Uterus (tissue), 3 donors: ENCODE measurements at regions not wholly inside any gene's neighbourhood (a gene's known extent, or its start where the extent isn't known, plus 50 kb on each side); places are given as distances from the start of the nearest gene placed in this dataset.

ENCODE experiments used
- DNase-seq, 2 donors: peaks; one replicate each; pipeline ENCODE4 v3.0.0-alpha.2; 2019 to 2020
- H3K27ac ChIP-seq, 2 donors: fragments of 200-600 bp; sonication (generic); 1 replicate in 1 of 2; 2 replicates in 1 of 2; pipeline ENCODE4 v1.5.1; 2016 to 2018
- H3K27me3 ChIP-seq, 2 donors: fragments of 200-600 bp; sonication (generic); one replicate each; pipeline ENCODE4 v1.5.1; 2018 to 2019; ENCODE audit warnings: control low read depth in 1 of 2
- H3K36me3 ChIP-seq, 2 donors: fragments of 200-600 bp; sonication (generic); one replicate each; pipeline ENCODE4 v1.5.1; 2019; ENCODE audit warnings: control low read depth in 1 of 2
- H3K4me1 ChIP-seq, 2 donors: fragments of 200-600 bp; sonication (generic); one replicate each; pipeline ENCODE4 v1.5.1; 2018 to 2019; ENCODE audit warnings: control low read depth in 1 of 2
- H3K4me3 ChIP-seq, 2 donors: fragments of 200-600 bp; sonication (generic); 1 replicate in 1 of 2; 2 replicates in 1 of 2; pipeline ENCODE4 v1.5.1; 2018 to 2019; ENCODE audit warnings: mild to moderate bottlenecking in 1 of 2
- H3K9me3 ChIP-seq, 2 donors: fragments of 200-600 bp; sonication (generic); one replicate each; pipeline ENCODE4 v1.5.1; 2019; ENCODE audit warnings: control low read depth in 1 of 2
- POLR2A ChIP-seq, 2 donors: fragments of 450-650 bp; IDR thresholded peaks; one replicate each; pipeline ENCODE4 v1.6.1; 2016; ENCODE audit warnings: antibody characterized with exemption in 2 of 2, mild to moderate bottlenecking in 1 of 2, moderate library complexity in 1 of 2
- intact Hi-C: fragments of 100-400 bp; cut with DNase I; formaldehyde crosslinking; loops from one replicate; pipeline ENCODE4 v1.15.1; 2023; ENCODE audit warnings: low total_unique reads
- TF ChIP-seq, protein P1 (sequence below), 4 experiments: fragments of 200-600 bp in 2 of 4; fragments of 450-650 bp in 2 of 4; sonication (generic) in 2 of 4; IDR thresholded peaks; one replicate each; pipeline ENCODE4 v1.5.1; 2016 to 2019; ENCODE audit warnings: antibody characterized with exemption in 4 of 4, mild to moderate bottlenecking in 2 of 4, moderate library complexity in 1 of 4
- donor health status: DM: yes; HTN: yes; CAD: no.

GRCh38 chr20:2210646-2211552, 84.9 kb upstream of the TGM3 start:
- Histone ChIP-seq H3K27me3 (no peaks in the 10 kb centered on the region), H3K4me1 (peaks cover 0 to 8% of the 10 kb centered on the region in 2 donors), H3K27ac (no peak overlapping the region), H3K9me3 (no peaks in the 10 kb centered on the region), H3K4me3 (no peak overlapping the region), H3K36me3 (no peaks in the 10 kb centered on the region)
- no peak for DNase-seq
- TF ChIP-seq, protein P1, sequence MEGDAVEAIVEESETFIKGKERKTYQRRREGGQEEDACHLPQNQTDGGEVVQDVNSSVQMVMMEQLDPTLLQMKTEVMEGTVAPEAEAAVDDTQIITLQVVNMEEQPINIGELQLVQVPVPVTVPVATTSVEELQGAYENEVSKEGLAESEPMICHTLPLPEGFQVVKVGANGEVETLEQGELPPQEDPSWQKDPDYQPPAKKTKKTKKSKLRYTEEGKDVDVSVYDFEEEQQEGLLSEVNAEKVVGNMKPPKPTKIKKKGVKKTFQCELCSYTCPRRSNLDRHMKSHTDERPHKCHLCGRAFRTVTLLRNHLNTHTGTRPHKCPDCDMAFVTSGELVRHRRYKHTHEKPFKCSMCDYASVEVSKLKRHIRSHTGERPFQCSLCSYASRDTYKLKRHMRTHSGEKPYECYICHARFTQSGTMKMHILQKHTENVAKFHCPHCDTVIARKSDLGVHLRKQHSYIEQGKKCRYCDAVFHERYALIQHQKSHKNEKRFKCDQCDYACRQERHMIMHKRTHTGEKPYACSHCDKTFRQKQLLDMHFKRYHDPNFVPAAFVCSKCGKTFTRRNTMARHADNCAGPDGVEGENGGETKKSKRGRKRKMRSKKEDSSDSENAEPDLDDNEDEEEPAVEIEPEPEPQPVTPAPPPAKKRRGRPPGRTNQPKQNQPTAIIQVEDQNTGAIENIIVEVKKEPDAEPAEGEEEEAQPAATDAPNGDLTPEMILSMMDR (IDR thresholded peaks at IDR 0.05), result no peak
- TF ChIP-seq POLR2A (IDR thresholded peaks at IDR 0.05), result no peak
- intact Hi-C loops, result no loop called here

- intact Hi-C loops, result no loop called here
Observed at GRCh38 chr20:2212456-2213015, 83.3 kb upstream of the TGM3 start.

GRCh38 chr20:2213401-2213800, 82.4 kb upstream of the TGM3 start:
- Histone ChIP-seq H3K27me3 (no peaks in the 10 kb centered on the region), H3K36me3 (no peaks in the 10 kb centered on the region), H3K4me1 (no peaks in the 10 kb centered on the region), H3K27ac (no peak overlapping the region), H3K4me3 (no peak overlapping the region), H3K9me3 (no peaks in the 10 kb centered on the region)
- no peak for DNase-seq
- TF ChIP-seq, protein P1 (IDR thresholded peaks at IDR 0.05), result no peak
- TF ChIP-seq POLR2A (IDR thresholded peaks at IDR 0.05), result no peak
- intact Hi-C loops, result no loop called here

More at GRCh38 chr20:2212456-2213015, 83.3 kb upstream of the TGM3 start:
- TF ChIP-seq, protein P1 (IDR thresholded peaks at IDR 0.05), result no peak
- no peak for TF ChIP-seq POLR2A (IDR thresholded peaks at IDR 0.05)
- H3K4me3 ChIP-seq, result no peak overlapping the region
- H3K9me3 ChIP-seq, result no peaks in the 10 kb centered on the region
- H3K27ac ChIP-seq, result no peak overlapping the region
- H3K4me1 ChIP-seq, result no peaks in the 10 kb centered on the region
- DNase-seq, result no peak
- no peaks in the 10 kb centered on the region for H3K36me3 ChIP-seq
- H3K27me3 ChIP-seq, result no peaks in the 10 kb centered on the region

DNA sequence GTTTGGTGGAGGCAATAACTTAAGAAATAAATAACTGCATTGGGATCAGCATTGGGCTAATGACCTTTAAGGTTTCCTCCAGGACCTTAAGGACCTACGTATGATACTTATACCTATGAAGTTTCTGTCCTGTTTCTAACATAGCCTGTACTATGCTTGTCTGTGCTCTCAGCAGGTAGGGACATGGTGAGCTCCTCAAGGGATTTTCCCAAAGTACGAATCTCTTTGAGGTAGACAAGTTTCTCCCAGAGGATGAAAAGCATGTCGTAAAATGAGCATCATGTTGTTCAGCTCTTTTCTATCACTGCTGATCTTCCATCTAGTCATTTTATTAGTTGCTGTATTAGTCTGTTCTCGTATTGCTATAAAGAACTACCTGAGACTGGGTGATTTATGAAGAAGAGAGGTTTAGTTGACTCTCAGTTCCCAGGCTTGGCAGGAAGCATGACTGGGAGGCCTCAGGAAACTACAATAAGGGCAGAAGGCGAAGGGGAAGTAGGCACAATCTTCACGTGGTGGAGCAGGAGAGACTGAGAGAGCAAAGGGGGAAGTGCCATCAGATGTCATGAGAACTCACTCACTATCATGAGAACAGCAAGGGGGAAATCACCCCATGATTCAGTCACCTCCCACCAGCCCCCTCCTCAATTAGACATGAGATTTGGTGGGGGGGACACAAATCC, 77.8 kb upstream of the TGM3 start:
- TF ChIP-seq POLR2A (IDR thresholded peaks at IDR 0.05), result no peak
- TF ChIP-seq, protein P1 (IDR thresholded peaks at IDR 0.05), result no peak
- no peaks in the 10 kb centered on the region for H3K36me3 ChIP-seq
- H3K27me3 ChIP-seq, result no peaks in the 10 kb centered on the region
- no peak overlapping the region for H3K27ac ChIP-seq
- H3K4me1 ChIP-seq, result no peaks in the 10 kb centered on the region
- intact Hi-C loops, result no loop called here
- H3K4me3 ChIP-seq, result no peak overlapping the region
- H3K9me3 ChIP-seq, result no peaks in the 10 kb centered on the region
- no peak for DNase-seq
